Left forelimb (tissue), 1 donor: ENCODE measurements at regions not wholly inside any gene's neighbourhood (a gene's known extent, or its start where the extent isn't known, plus 50 kb on each side); places are given as distances from the start of the nearest gene placed in this dataset.

Experiments
- DNase-seq: peaks from one replicate; pipeline ENCODE4 v3.0.0-alpha.2; 2018; ENCODE audit warnings: low spot score

GRCh38 chr2:226620176-226620575 lies 179.4 kb downstream of the IRS1 start:
- no peak for DNase-seq

GRCh38 chr2:226619707-226620106 lies 179.9 kb downstream of the IRS1 start:
- no peak for DNase-seq

- no peak for DNase-seq
Measured at GRCh38 chr2:226618875-226619605, 180.6 kb downstream of the IRS1 start.

GRCh38 chr2:226618544-226618874 lies 181.1 kb downstream of the IRS1 start:
- no peak for DNase-seq

GRCh38 chr2:226615891-226616290 lies 183.7 kb downstream of the IRS1 start:
- no peak for DNase-seq

- DNase-seq = no peak
Measured at GRCh38 chr2:226611944-226612318, 187.7 kb downstream of the IRS1 start.

GRCh38 chr2:226611196-226611943 lies 188.2 kb downstream of the IRS1 start:
- DNase-seq = no peak

- DNase-seq = no peak
Measured at GRCh38 chr2:226609366-226609765, 190.3 kb downstream of the IRS1 start.

- DNase-seq = no peak
Measured at GRCh38 chr2:226608451-226608850, 191.2 kb downstream of the IRS1 start.

GRCh38 chr2:226607379-226607778 lies 192.2 kb downstream of the IRS1 start:
- DNase-seq = no peak

GRCh38 chr2:226605642-226606041 lies 194.0 kb downstream of the IRS1 start:
- no peak for DNase-seq

- DNase-seq = no peak
Measured at GRCh38 chr2:226603606-226604005, 196.0 kb downstream of the IRS1 start.

- no peak for DNase-seq
Measured at GRCh38 chr2:226601881-226602662, 197.5 kb downstream of the IRS1 start.

- no peak for DNase-seq
Measured at GRCh38 chr2:226600802-226601201, 198.8 kb downstream of the IRS1 start.

- no peak for DNase-seq
Measured at GRCh38 chr2:226600184-226600583, 199.4 kb downstream of the IRS1 start.

GRCh38 chr2:226589043-226589442 lies 210.6 kb downstream of the IRS1 start:
- DNase-seq = no peak

GRCh38 chr2:226585130-226585561 lies 214.5 kb downstream of the IRS1 start:
- no peak for DNase-seq

- no peak for DNase-seq
Measured at GRCh38 chr2:226584518-226585055, 215.0 kb downstream of the IRS1 start.

GRCh38 chr2:226583715-226584114 lies 215.9 kb downstream of the IRS1 start:
- DNase-seq = no peak

GRCh38 chr2:226581661-226582060 lies 218.0 kb downstream of the IRS1 start:
- no peak for DNase-seq

- DNase-seq = no peak
Measured at GRCh38 chr2:226581004-226581403, 218.6 kb downstream of the IRS1 start.

GRCh38 chr2:226580403-226580802 lies 219.2 kb downstream of the IRS1 start:
- DNase-seq = no peak

- DNase-seq = no peak
Measured at GRCh38 chr2:226579519-226579918, 220.1 kb downstream of the IRS1 start.
